ENCODE measurements at regions not wholly inside any gene's neighbourhood (a gene's known extent, or its start where the extent isn't known, plus 50 kb on each side); places are given as distances from the start of the nearest gene placed in this dataset.

DNA sequence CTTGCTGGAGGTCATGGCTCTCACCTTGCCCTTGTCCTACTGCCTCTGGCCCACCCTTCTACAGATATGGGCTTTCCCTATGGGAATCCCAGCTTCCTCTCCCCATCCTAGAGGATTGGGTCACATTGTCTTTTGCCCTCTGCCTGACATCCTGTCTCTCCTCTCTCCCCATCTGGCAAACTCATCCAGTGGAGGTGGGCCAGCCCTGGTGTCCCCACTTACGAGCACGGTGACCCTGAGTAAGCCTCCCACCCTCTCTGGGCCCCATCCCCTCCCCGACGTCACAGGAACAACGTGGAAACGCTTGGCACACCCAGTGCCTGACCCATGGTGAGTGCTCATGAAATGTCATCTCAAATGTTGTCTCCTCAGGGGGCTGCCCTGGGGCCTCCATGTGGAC, 56.1 kb upstream of the ID3 start:
- DNase-seq (ENCODE audit: low read depth in 2 of 2) = no peak

DNA sequence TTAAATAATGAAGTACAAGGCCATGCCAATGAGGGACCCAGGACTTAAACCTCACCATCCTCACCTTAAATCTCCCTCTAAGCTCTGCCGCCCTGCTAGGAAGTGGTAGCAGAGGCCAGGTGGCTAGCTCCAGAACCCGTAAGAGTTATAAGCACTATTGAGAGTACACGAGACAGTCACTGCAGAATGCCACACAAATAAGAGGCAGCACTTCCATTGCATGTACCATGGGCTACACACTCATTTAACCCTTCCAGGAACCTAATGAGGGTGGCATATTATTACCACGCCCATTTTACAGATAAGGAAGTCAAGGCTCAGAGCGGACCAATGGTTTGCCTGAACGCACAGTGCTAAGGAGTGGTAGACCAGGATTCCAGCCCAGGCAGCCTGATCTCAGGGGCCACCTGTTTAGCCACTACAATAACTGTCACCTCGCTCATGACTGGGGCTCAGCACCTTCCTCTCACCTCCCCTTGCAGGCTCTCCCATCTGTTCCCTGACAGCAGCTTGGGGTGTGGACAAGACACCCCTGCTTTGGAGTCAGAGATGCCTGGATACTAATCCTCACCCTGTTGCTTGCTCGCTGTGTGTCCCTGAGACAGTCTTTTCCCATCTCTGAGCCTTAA, 54.8 kb upstream of the ID3 start:
- no peak for DNase-seq (ENCODE audit: low read depth in 2 of 2)

DNA sequence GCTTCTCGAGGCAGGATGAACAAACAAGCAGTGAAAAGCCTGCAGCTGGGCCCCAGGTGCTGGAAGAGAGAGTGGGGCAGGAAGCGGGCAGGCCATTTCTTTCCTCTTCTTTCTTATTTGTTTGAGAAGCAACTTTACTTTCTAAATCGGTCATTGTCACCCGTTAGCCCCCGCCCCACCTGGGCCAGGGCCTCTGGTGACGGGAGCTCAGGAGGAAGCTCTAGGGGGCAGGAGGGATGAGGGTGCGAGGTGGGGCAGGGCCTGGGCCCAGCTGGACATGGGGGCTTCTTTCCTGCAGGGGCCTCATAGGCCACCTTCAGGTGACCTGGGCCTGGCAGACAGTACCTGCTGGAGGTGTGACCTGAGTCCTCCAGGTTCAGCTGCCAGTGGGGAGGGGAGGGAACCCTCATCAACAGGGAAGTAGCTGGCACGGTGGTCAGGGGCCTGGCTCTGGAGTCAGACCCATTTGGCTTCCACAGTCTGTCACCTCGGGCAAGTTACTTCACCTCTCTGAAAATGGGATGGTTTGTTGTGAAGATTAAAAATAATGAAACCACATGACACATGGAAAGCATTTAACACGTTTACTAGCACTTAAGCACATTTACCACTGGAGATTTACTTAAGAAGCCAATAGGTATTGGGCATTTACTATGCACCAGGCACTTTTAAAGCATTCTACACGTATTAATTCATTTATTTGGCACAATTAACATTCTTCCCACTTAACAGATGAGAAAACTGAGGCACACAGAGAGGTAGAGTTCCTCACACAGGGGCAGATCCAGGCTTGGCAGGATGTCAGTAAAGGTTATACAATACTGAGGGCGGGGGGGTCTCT, 54.1 kb upstream of the ID3 start:
- DNase-seq (ENCODE audit: low read depth in 2 of 2) = no peak

DNA sequence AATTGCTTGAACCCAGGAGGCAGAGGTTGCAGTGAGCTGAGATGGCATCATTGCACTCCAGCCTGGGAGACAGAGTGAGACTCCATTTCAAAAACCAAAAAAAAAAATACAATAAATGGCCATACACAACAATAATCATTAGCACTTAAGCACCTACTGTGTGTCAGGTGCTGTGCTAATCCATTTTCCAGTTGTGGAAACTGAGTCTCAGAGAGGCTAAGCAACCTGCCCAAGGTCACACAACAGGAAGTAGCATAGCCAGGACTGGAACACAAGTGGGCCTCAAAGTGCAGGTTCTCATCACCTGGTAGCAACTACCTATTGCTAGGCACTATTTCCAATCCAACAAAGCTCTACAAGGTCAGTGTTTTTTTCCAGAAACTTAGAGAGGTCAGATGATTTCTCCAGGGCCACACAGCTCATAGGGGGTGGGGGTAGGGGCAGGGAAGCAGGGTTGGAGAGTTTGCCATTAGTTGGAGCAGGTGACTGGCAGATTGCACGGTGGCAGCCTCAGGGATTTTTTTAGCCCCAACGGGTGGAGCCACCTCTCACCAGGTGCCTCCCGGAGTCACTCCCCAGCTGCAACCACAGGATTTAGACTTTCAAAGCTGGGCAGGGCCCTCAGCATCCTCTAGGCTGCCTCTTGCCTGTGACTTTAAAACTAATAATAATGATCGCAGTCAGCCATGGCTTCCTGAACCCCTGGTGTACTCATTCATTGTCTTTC, 52.5 kb upstream of the ID3 start:
- DNase-seq (ENCODE audit: low read depth in 2 of 2) = no peak

DNA sequence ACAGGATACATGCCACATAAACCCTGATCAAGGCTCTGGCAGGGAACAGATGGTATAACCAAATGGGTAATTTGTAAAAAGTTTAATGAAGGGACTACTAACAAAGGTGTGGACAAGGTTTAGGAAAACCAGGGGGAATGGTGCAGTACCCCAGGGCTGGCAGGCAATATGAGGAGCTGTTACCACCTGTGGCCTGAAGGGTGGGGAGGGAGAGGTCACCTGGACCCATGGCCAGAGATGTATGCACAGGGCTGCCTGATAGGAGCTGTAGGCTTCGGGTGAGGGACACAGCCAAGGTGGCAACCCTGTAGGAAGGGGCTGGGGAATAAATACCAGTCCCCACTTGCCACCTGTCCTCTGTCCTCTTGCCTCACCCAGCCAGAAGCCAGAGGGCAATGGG, 51.4 kb upstream of the ID3 start:
- no peak for DNase-seq (ENCODE audit: low read depth in 2 of 2)

DNA sequence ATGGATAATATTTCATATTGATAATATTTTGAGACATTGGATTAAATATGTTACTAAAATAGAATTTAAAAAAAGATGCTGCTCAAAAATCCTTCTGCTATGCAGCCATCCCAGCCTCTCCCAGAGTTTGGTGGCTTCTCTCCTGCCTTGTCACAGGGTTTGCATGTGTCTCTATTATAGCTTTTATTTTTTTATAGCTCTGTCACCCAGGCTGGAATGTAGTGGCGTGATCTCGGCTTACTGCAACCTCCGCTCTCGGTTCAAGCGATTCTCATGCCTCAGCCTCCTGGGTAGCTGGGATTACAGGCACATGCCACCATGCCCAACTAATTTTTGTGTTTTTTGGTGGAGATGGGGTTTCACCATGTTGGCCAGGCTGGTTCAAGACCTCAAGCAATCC, 50.7 kb upstream of the ID3 start:
- no peak for DNase-seq (ENCODE audit: low read depth in 2 of 2)
